ENCODE measurements at regions not wholly inside any gene's neighbourhood (a gene's known extent, or its start where the extent isn't known, plus 50 kb on each side); places are given as distances from the start of the nearest gene placed in this dataset.
"Not testable (repeated sequence)": the region's sequence is repeated elsewhere in the genome, so short reads cannot be mapped to it uniquely, and the experiment has no call there.

GRCh38 chr10:120182431-120182830 is 274.6 kb upstream of the PLPP4 start:
- no peak overlapping the region for H3K27ac ChIP-seq (ENCODE audit: low read depth in 1 of 3, low read length in 2 of 3)
- no peaks in the 10 kb centered on the region for H3K4me1 ChIP-seq (ENCODE audit: control insufficient read depth in 3 of 3, insufficient read depth in 2 of 3, low read depth in 1 of 3, low read length in 2 of 3)
- H3K27me3 ChIP-seq (ENCODE audit: control insufficient read depth in 3 of 3, insufficient read depth in 3 of 3, low read length in 3 of 3) = no peaks in the 10 kb centered on the region
- DNase-seq (no peak), FAIRE-seq (no peak)
- H3K36me3 ChIP-seq (ENCODE audit: control insufficient read depth in 3 of 3, insufficient read depth in 2 of 3, low read depth in 1 of 3, low read length in 3 of 3) = no peaks in the 10 kb centered on the region
- peaks cover 0 to 2% of the 10 kb centered on the region in 2 donors for H3K9me3 ChIP-seq (ENCODE audit: control insufficient read depth in 2 of 2, insufficient read depth in 1 of 2, low read depth in 1 of 2, low read length in 1 of 2)
- 16 to 53% (median 28%) methylated on average over 1 of the region's 1 CpG for WGBS, 3 donors
- H3K4me3 ChIP-seq (ENCODE audit: low read depth in 1 of 3, low read length in 3 of 3) = no peak overlapping the region

- 68 to 81% (median 77%) methylated on average over 3 of the region's 3 CpGs for WGBS, 3 donors
- H3K36me3 ChIP-seq (ENCODE audit: control insufficient read depth in 3 of 3, insufficient read depth in 2 of 3, low read depth in 1 of 3, low read length in 3 of 3) = no peaks in the 10 kb centered on the region
- H3K4me1 ChIP-seq (ENCODE audit: control insufficient read depth in 3 of 3, insufficient read depth in 2 of 3, low read depth in 1 of 3, low read length in 2 of 3) = no peaks in the 10 kb centered on the region
- DNase-seq = no peak
- no peak for FAIRE-seq
- H3K27me3 ChIP-seq (ENCODE audit: control insufficient read depth in 3 of 3, insufficient read depth in 3 of 3, low read length in 3 of 3) = no peaks in the 10 kb centered on the region
- no peak overlapping the region for H3K27ac ChIP-seq (ENCODE audit: low read depth in 1 of 3, low read length in 2 of 3)
- H3K4me3 ChIP-seq (ENCODE audit: low read depth in 1 of 3, low read length in 3 of 3) = no peak overlapping the region
- H3K9me3 ChIP-seq (ENCODE audit: control insufficient read depth in 2 of 2, insufficient read depth in 1 of 2, low read depth in 1 of 2, low read length in 1 of 2) = peaks cover 0 to 1% of the 10 kb centered on the region in 2 donors
Observed at GRCh38 chr10:120183546-120183945, 273.5 kb upstream of the PLPP4 start.

GRCh38 chr10:120184547-120185337 is 272.3 kb upstream of the PLPP4 start:
- WGBS, 3 donors = 56 to 67% (median 57%) methylated on average over 7 of the region's 7 CpGs
- FAIRE-seq = no peak

GRCh38 chr10:120186506-120186905 is 270.5 kb upstream of the PLPP4 start:
- 71 to 82% (median 82%) methylated on average over 1 of the region's 1 CpG for WGBS, 3 donors
- no peak overlapping the region for H3K4me3 ChIP-seq (ENCODE audit: low read depth in 1 of 3, low read length in 3 of 3)
- no peaks in the 10 kb centered on the region for H3K9me3 ChIP-seq (ENCODE audit: control insufficient read depth in 2 of 2, insufficient read depth in 1 of 2, low read depth in 1 of 2, low read length in 1 of 2)
- H3K27ac ChIP-seq (ENCODE audit: low read depth in 1 of 3, low read length in 2 of 3) = no peak overlapping the region
- H3K27me3 ChIP-seq (ENCODE audit: control insufficient read depth in 3 of 3, insufficient read depth in 3 of 3, low read length in 3 of 3) = no peaks in the 10 kb centered on the region
- no peaks in the 10 kb centered on the region for H3K4me1 ChIP-seq (ENCODE audit: control insufficient read depth in 3 of 3, insufficient read depth in 2 of 3, low read depth in 1 of 3, low read length in 2 of 3)
- H3K36me3 ChIP-seq (ENCODE audit: control insufficient read depth in 3 of 3, insufficient read depth in 2 of 3, low read depth in 1 of 3, low read length in 3 of 3) = no peaks in the 10 kb centered on the region
- FAIRE-seq (no peak), DNase-seq (no peak)

More at GRCh38 chr10:120184547-120185337, 272.3 kb upstream of the PLPP4 start:
- H3K9me3 ChIP-seq (ENCODE audit: control insufficient read depth in 2 of 2, insufficient read depth in 1 of 2, low read depth in 1 of 2, low read length in 1 of 2) = no peaks in the 10 kb centered on the region
- no peak overlapping the region for H3K27ac ChIP-seq (ENCODE audit: low read depth in 1 of 3, low read length in 2 of 3)
- no peak for DNase-seq
- no peaks in the 10 kb centered on the region for H3K36me3 ChIP-seq (ENCODE audit: control insufficient read depth in 3 of 3, insufficient read depth in 2 of 3, low read depth in 1 of 3, low read length in 3 of 3)
- H3K4me1 ChIP-seq (ENCODE audit: control insufficient read depth in 3 of 3, insufficient read depth in 2 of 3, low read depth in 1 of 3, low read length in 2 of 3) = no peaks in the 10 kb centered on the region
- H3K27me3 ChIP-seq (ENCODE audit: control insufficient read depth in 3 of 3, insufficient read depth in 3 of 3, low read length in 3 of 3) = no peaks in the 10 kb centered on the region
- H3K4me3 ChIP-seq (ENCODE audit: low read depth in 1 of 3, low read length in 3 of 3) = no peak overlapping the region

GRCh38 chr10:120187168-120187567 is 269.9 kb upstream of the PLPP4 start:
- WGBS, 3 donors = 82 to 91% (median 89%) methylated on average over 1 of the region's 1 CpG
- H3K27ac ChIP-seq (ENCODE audit: low read depth in 1 of 3, low read length in 2 of 3); H3K27me3 ChIP-seq (ENCODE audit: control insufficient read depth in 3 of 3, insufficient read depth in 3 of 3, low read length in 3 of 3); FAIRE-seq; H3K9me3 ChIP-seq (ENCODE audit: control insufficient read depth in 2 of 2, insufficient read depth in 1 of 2, low read depth in 1 of 2, low read length in 1 of 2); DNase-seq; H3K36me3 ChIP-seq (ENCODE audit: control insufficient read depth in 3 of 3, insufficient read depth in 2 of 3, low read depth in 1 of 3, low read length in 3 of 3); H3K4me3 ChIP-seq (ENCODE audit: low read depth in 1 of 3, low read length in 3 of 3); H3K4me1 ChIP-seq (ENCODE audit: control insufficient read depth in 3 of 3, insufficient read depth in 2 of 3, low read depth in 1 of 3, low read length in 2 of 3): not testable (repeated sequence)

- Histone ChIP-seq H3K36me3 (ENCODE audit: control insufficient read depth in 3 of 3, insufficient read depth in 2 of 3, low read depth in 1 of 3, low read length in 3 of 3) (no peaks in the 10 kb centered on the region), H3K27ac (ENCODE audit: low read depth in 1 of 3, low read length in 2 of 3) (no peak overlapping the region), H3K27me3 (ENCODE audit: control insufficient read depth in 3 of 3, insufficient read depth in 3 of 3, low read length in 3 of 3) (no peaks in the 10 kb centered on the region), H3K9me3 (ENCODE audit: control insufficient read depth in 2 of 2, insufficient read depth in 1 of 2, low read depth in 1 of 2, low read length in 1 of 2) (no peaks in the 10 kb centered on the region), H3K4me3 (ENCODE audit: low read depth in 1 of 3, low read length in 3 of 3) (no peak overlapping the region), H3K4me1 (ENCODE audit: control insufficient read depth in 3 of 3, insufficient read depth in 2 of 3, low read depth in 1 of 3, low read length in 2 of 3) (no peaks in the 10 kb centered on the region)
- DNase-seq = no peak
- 44 to 60% (median 56%) methylated on average over 2 of the region's 2 CpGs for WGBS, 3 donors
- FAIRE-seq = no peak
Observed at GRCh38 chr10:120188950-120189349, 268.1 kb upstream of the PLPP4 start.

- 85 to 94% (median 89%) methylated on average over 2 of the region's 2 CpGs for WGBS, 3 donors
- no peak overlapping the region for H3K4me3 ChIP-seq (ENCODE audit: low read depth in 1 of 3, low read length in 3 of 3)
- peaks cover 0 to 2% (median 0%) of the 10 kb centered on the region in 3 donors for H3K27me3 ChIP-seq (ENCODE audit: control insufficient read depth in 3 of 3, insufficient read depth in 3 of 3, low read length in 3 of 3)
- no peaks in the 10 kb centered on the region for H3K4me1 ChIP-seq (ENCODE audit: control insufficient read depth in 3 of 3, insufficient read depth in 2 of 3, low read depth in 1 of 3, low read length in 2 of 3)
- DNase-seq = no peak
- no peak overlapping the region for H3K27ac ChIP-seq (ENCODE audit: low read depth in 1 of 3, low read length in 2 of 3)
- H3K9me3 ChIP-seq (ENCODE audit: control insufficient read depth in 2 of 2, insufficient read depth in 1 of 2, low read depth in 1 of 2, low read length in 1 of 2) = no peaks in the 10 kb centered on the region
- H3K36me3 ChIP-seq (ENCODE audit: control insufficient read depth in 3 of 3, insufficient read depth in 2 of 3, low read depth in 1 of 3, low read length in 3 of 3) = no peaks in the 10 kb centered on the region
- FAIRE-seq = no peak
Observed at GRCh38 chr10:120195984-120196712, 260.9 kb upstream of the PLPP4 start.

- Histone ChIP-seq H3K4me1 (ENCODE audit: control insufficient read depth in 3 of 3, insufficient read depth in 2 of 3, low read depth in 1 of 3, low read length in 2 of 3) (no peaks in the 10 kb centered on the region), H3K36me3 (ENCODE audit: control insufficient read depth in 3 of 3, insufficient read depth in 2 of 3, low read depth in 1 of 3, low read length in 3 of 3) (no peaks in the 10 kb centered on the region), H3K27me3 (ENCODE audit: control insufficient read depth in 3 of 3, insufficient read depth in 3 of 3, low read length in 3 of 3) (peaks cover 0 to 3% (median 0%) of the 10 kb centered on the region in 3 donors), H3K27ac (ENCODE audit: low read depth in 1 of 3, low read length in 2 of 3) (no peak overlapping the region), H3K4me3 (ENCODE audit: low read depth in 1 of 3, low read length in 3 of 3) (no peak overlapping the region), H3K9me3 (ENCODE audit: control insufficient read depth in 2 of 2, insufficient read depth in 1 of 2, low read depth in 1 of 2, low read length in 1 of 2) (no peaks in the 10 kb centered on the region)
- WGBS, 3 donors = 77 to 85% (median 82%) methylated on average over 6 of the region's 6 CpGs
- DNase-seq (no peak), FAIRE-seq (no peak)
Observed at GRCh38 chr10:120204877-120205276, 252.2 kb upstream of the PLPP4 start.
